CD4-positive, alpha-beta T cell treated with Interleukin-15 for 1 hour (primary cell): ENCODE measurements at regions not wholly inside any gene's neighbourhood (a gene's known extent, or its start where the extent isn't known, plus 50 kb on each side); places are given as distances from the start of the nearest gene placed in this dataset.
"Not testable (repeated sequence)": the region's sequence is repeated elsewhere in the genome, so short reads cannot be mapped to it uniquely, and the experiment has no call there.

Experiments
- DNase-seq: peaks from one replicate; pipeline ENCODE4 v3.0.0-alpha.2; 2020

DNA sequence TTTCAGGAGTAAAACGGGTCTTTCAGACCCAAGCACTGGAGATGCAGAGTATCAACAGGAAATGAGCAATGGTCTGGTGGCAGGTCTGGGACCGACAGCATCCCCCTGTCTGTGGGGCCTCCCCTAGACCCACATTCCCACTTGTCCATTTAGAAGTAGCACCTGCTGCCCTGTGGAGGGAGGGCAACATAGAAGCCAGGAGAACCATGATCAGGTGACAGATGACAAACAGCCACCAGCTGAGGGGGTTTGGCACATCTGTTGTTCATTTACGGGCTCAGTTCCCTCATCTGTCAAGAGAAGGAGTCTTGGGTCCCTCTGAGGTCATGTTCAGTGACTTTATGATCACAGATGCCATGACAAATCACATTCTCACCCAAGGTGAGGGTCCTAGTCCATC lies 77.9 kb upstream of the SLC66A3 start:
- DNase-seq = no peak

DNA sequence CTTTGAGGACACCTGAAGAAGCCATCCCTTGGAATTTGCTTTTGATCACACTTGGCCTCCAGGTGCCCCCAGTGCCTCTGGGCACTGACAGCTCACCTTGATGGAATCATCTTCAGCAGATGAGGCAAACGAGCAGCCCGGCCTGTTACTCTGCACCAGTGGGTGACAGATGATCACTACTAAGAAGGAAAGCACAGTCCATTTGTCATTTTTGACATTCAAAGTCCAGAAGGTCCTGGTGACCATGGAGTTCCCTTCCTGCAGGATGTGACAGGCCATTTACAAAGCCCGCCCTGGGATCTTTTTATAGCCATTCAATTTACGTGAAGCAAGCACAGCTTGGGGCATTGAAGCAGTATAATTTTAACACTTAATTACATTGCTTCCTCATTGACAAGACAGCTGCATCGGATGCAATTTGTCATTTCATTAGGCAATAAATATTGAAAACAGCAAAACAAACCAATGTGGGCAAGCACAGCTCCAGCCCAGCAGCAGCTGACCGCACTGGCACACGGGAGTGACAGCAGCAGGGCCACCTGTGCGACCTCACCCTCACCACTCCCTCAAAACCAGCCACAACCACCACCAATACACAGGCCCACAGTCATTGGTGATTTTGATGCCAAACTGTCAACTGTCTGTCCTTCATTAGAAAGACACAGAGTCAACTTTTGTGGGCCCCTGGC lies 76.0 kb upstream of the SLC66A3 start:
- DNase-seq = no peak

DNA sequence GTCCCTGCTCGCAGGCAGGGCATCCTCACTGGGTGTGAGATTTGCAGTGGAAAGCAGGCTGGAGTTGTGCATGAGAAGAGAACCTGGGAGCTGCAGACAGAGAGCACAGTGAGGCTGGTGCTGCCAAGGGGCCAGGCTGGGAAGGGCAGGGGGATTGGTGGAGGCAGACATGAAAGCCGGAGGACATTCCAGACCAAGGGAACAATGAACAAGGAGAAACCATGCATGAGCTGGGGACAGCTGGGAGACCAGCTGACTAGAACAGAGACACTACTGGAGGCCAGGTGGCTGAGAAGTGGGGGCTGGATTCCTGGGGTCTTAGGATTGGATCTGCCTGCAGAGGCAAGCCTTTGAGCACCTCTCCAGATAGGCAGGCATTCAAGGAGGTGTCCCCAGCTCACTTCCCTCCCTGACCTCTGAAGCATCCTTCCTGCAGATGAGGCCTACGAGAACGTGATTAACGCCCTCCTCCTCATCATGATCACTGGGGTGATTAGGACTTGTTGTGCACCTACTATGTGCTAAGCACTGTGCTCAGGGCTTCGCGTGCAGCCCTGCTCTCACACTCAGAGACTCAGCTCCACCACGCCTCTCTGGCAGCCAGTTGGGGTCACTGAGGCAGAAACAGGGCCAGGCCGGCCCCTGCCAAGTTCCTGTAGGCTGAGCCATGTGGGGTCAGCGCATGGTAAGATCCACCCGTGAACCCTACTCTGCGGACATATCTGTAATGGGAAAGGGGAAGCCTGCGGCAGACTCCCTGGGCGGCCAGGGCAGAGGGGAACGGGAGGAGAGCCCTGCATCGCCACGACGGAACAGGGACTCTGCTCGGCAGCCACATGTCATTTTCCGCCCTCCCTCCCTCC lies 74.8 kb upstream of the SLC66A3 start:
- no peak for DNase-seq

DNA sequence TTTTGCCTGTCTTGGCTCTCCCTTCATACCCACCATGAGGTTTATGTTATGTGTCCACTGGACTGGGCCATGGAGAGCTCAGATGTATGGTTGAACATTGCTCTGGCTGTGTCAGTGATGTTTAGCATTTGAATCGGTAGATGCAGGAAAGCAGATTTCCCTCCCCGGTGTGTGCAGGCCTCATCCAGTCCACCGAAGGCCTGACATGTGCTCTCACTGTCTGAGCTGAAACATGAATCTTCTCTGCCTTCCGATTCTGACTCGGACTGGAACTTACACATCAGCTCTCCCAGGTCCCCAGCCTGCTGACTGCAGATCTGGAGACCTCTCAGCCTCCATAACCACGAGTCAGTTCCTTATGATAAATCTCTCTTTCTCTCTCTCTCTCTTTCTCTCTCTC lies 72.4 kb upstream of the SLC66A3 start:
- no peak for DNase-seq

DNA sequence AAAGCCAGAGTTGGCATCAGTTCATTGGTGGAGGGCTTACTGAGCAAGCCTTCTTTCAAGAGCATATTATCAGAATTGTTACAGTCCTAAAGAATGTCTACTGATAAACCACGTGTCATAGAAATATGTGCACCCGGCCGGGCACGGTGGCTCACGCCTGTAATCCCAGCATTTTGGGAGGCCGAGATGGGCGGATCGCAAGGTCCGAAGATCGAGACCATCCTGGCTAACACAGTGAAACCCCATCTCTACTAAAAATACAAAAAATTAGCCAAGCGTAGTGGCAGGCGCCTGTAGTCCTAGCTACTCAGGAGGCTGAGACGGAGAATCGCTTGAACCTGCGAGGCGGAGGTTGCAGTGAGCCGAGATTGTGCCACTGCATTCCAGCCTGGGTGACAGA lies 66.4 kb upstream of the SLC66A3 start:
- DNase-seq = not testable (repeated sequence)

DNA sequence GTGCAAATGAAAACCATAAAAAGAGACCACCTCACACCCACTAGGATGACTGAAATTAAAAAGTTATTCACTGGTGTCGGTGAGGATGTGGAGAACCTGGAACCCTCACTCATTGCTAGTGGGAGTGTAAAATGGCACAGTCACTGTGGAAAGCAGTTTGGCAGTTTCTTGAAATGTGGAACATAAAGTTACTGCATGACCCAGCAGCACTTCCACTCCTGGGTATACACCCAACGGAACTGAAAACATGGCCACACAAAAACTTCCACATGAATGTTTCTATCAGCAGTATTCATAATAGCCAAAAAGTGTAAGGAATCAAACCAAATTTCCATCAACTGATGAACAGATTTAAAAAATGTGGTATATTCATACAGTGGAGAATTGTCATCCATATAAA lies 65.1 kb upstream of the SLC66A3 start:
- no peak for DNase-seq

DNA sequence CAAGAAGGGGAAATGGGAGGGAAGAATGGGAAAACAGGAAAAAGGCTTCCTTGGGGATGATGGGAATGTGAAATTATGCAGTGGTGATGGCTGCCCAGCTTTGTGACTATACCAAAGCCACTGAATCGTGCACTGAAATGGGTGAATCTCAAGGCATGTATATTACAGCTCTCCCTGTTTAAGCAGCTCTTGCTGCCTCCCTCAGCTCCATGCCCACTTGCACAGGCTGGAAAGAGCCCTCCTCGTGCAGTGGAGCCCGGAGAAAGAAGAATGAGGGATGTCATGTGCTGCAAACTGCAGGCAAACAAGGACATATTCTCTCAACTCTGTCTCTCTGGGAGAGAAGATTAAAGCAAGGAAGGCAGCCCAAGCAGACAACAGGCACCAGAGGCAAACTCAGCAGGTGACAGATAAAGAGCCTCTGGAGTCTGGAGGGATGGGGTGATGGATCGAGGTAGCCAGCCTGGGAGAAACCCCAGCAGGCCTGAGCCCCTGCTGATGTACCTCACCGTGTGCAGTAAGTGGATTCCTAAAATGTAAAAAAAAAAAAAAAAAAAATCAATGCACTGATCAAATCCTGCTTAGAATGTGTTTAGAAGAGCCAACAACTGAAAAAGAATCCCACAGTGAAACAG lies 62.4 kb upstream of the SLC66A3 start:
- DNase-seq = no peak

DNA sequence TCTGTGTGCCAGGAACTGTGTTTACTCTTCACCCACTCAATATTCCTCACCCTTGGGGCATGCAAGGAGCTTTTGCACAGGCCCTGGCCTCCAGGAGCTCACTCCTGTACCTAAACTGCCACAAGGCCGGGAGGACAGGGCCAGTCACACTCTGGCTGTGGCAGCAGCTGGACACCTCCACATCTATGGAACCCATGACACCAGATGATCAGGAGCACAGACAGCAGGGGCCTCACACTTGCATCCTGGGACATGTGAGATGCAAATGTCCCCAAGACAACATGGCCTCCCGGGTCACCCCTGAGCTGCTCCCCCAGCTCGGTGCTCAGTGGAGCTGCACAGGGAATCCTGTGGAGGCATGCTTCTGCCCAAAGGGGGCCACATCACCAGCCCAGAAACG lies 61.8 kb upstream of the SLC66A3 start:
- DNase-seq = no peak

DNA sequence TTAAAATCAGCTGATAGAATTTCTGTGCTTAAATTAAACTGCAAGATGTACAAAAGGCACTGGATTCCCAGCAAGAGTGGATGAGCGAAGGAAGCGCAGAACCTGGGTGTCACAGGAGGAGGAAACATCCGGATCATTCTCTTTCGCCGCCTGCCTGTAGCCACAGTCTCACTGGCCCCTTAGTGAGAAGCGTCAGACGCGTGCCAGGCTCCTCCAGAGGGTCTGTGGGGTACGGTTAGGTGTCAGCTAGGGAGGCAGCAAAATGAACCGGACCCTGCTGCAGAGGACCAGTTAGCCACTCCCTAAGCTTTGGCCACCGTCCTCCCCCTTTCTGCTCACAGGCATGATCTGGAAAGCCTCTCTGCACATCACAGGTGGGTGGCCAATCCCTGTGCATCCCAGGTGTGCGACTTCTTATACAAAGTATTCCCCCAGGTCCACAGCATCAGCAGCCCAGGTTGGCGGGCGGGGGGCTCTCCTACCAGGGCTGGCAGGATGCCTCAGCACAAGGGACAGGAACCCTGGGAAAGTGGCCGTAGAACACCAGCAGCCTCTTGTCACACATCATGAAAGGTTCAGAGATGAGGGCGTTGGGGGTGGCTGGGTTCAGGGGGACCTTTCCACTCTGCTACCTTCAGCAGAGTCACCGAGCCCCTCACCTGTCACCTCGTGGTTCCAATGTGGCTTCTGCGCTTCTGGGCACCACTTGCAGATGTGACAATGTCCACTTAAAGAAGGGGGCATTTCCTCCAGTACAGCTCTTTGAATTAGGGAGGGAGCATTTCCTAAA lies 61.1 kb upstream of the SLC66A3 start:
- DNase-seq = no peak

DNA sequence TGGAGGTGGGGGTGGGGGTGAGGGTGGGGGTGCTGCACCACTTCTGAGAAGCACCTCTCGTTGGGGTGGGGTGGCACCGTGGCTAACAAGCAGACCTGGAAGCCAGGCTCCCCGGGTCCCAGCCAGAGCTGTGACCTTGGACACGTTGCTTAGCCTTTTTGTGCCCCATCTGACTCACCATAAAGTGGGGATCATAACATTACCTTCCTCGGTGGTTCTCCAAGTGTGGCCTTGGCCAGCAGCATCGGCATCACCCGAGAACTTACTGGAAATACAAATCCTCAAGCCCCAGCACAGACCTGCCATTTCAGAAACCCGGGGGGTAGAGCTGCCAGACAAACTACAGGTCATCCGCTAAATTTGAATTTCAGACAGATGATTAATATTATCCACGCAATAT lies 58.7 kb upstream of the SLC66A3 start:
- DNase-seq = no peak

DNA sequence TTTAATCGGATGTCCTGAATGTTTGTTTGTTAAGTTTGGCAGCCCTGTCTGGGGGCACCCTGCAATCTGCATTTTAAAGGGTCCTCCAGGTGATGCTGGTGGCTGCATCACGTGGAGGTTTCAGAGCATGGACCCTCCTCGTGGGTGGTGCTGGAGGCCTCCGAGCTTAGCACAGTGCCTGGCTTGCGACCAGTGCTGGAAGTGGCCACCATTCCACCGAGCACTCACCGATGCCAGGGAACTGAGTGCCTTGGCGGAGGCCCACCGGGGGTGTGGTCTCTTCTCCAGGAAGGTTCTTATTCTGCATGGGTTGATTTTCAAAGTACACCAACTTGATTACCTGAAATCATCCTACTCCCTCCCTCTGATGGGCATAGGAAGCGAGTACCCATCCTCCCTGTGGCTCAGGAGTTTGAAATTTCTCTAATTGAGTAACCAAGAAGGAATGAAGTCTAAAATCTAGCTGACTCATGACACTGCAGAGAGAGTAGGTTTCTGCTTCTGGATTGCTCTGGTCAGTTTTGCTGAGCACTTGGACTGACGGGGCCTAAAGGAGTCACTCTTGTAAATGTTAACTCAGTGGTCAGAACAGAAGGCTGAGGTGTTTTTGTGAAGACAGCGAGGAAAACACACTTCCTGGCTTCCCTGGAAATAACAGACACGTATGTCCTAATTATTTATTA lies 58.1 kb upstream of the SLC66A3 start:
- DNase-seq = no peak

DNA sequence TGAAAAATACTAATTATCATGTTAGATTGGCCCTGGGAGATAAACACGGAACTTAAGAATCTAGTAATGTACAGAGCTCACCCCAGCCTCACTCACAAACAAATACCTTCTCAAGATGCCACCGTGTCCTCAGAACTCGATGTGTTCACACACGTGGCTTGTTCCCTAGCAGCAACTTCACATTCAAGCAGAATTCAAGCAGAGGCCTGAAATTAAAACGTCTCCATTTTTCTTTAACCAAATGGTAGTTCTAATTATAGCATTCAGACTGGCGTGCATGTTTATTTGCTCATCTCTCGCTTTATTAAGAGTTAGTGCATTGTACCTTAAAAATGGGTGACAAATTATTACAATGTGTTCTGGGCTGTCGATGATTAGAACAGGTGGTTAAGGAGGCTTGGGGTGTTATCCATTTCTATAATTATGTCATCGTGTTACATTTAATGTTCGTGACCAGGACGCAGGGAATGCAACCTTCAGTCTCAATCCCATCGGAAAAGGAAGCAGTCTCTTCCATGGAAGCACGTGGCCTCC lies 57.3 kb upstream of the SLC66A3 start:
- DNase-seq = no peak

DNA sequence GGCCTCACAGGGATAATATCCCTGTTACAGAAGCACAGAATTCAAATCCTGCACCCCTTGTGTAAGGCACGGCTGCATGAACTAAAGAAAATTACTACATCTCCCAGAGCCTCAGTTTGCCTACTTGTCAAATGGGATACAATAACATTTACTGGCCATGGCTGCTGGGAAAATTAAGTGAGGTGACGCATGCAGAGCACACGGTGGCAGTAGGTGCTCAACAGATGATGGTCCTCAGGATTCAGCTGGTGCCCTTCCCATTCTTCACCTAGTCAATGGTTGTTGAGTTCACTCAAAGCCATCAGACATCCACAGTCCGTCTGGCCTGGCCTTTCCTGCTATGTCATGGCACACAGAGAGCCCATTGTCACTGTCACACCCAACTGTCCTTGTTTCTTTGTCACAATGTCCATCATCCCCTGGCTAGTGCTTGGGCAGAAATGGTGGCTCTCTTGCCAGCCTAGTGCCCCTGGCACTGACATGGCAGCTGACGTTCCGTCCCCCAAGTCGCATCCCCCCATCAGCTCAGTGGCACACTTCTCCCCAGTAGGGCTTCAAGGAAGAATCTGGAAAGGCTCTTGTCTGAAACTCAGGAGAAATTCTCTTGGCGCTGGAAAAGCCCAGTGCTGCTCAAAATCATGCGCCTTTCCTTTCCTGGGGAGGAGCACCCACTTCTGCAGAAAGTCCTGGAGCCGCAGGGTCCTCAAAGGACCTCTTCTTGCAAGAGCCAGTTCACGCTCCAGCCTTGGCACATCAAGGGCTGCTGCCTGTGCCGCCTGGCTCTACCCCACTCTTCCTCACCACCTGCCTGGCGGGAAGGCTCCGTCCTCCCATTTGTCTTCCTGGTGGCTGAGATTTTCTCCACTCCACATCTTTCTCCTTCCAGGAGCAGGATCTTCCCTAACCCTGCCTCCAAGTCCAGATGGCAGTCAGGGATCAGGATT lies 55.9 kb upstream of the SLC66A3 start:
- no peak for DNase-seq

DNA sequence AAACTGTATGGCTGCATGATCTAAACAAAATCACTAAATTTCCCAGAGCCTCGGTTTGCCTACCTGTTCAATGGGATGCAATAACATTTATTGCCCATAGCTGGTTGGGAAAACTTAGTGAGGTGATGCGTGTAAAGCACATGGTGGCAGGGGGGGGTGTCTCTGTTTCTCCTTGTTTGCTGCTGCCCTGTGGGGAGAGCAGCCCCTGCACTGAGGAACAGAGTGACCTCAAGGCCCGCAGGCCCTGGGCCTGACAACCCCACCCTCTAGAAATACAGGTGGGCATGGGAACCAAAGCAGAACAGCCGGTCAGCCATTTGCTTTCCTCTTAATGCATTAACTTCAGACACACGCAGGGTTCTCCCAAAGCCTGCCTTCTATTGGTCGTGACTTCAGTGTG lies 55.1 kb upstream of the SLC66A3 start:
- DNase-seq = no peak

DNA sequence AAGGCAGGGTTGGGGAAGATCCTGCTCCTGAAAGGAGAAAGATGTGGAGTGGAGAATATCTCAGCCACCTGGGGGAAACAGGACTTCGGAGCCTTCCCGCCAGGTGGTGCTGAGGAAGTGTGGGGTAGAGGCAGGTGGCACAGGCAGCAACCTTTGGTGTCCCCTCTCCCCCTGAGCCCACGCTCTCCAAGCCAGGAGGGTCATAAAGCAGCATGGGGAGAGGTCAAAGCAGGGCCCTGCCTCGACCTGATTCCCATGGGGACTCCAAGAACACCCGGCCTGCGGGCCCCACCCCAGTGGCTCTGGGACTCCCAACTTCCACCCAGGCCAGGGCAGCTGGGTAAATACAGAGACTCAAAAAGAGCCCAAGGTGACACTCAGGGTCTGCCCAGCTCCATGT lies 54.3 kb upstream of the SLC66A3 start:
- no peak for DNase-seq

DNA sequence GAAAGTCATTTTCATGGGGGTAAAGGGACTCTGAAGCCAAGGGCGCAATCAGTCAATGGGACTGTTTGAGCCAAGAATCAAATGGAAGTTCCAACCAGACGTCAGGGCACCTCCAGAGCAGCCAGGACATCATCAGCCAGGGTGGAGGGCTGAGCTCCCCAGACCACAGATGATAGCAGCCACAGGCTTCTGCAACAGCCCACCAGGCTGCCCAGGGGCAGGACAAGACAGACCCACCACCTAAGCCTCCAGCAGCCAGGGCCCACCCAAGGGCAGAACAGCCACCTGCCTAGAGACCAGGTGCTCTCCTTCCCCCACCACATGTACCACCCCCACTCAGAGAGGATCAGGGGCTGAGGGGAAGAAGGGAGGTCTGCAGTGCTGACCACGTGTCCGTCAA lies 53.8 kb upstream of the SLC66A3 start:
- no peak for DNase-seq

DNA sequence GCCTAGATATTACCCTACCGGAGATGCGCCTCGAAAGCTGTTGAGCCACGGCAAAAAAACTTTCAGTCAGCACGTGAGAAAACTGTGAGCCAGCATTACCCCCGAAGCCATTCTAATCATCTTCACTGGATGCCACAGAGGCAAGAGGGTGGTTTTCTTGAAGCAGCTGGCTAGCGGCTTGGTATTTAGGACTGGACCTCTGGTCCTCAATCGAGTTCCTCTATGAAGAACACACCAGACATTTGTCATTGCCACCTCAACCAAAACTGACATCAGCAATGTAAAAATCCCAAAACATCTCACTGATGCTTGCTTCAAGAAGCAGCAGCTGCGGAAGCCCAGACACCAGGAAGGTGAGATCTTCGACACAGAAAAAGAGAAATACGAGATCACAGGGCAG lies 52.8 kb upstream of the SLC66A3 start:
- no peak for DNase-seq

DNA sequence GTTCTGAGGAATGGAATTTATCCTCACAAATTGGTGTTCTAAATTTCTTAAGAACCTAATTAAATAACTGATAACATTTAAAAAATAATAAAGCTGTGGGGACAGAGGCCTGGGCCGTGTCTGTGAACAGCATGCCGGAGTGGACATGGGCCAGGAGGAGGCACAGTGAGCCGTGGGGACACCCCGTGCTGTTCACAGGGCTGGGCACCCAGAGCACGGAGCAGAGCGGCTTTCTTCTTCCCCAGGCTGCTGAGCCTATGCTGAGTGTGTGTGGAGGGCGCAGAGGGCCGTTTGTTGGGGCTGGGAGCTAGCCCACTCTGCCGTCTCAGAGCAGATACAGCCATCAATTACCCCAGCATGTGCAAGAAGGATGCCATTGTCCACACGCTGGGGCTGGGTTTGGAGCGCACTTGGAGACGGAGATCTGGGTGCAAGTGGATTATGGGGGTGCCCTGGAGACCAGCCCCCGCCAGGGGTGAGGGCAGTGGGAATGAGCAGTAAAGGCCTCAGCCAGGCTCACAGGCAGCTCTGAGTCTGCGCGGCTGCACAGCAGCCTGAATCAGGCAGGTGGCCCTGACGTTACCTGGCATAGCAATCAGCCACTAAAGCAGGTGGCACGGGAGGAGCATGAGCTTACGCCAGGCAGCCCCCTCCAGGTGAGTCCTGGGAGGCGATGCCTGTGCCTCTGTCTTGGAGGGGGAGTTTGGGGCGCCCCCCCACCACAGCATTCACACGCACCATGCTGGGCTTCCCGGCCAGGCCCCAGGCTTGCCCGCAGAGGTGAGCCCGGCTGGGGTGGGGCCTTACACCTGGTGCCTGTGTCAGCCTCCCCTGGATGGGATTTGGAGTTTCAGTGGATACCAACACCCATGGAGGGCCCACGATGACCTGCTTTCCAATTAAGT lies 52.1 kb upstream of the SLC66A3 start:
- no peak for DNase-seq

DNA sequence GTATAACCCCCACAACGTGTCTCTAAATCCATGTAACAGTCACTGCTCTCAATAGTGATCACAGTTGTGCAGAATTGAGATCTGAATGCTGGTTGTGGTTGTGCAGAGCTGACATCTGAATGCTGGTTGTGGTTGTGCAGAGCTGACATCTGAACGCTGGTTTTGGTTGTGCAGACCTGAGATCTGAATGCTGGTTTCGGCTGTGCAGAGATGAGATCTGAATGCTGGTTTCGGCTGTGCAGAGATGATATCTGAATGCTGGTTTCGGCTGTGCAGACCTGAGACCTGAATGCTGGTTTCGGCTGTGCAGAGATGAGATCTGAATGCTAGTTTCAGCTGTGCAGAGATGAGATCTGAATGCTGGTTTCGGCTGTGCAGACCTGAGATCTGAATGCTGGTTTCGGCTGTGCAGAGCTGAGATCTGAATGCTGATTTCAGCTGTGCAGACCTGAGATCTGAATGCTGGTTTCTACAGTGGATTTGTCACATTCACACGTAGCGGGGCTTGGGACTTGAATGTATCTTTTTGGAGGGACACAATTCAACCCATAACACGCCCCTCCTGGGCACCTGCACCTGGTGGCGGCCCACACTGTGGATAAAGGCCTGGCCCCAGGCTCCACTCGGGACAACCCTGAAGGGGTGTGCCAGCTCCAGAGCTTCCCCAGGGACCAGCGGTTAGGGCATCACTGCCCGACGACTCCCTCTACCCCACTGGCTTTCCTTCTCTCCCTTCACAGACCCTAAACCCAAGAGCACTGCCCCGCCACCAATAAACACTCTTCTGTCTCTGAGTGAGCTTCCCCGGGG lies 51.1 kb upstream of the SLC66A3 start:
- no peak for DNase-seq
